GM19324 (cell line): ENCODE measurements at regions not wholly inside any gene's neighbourhood (a gene's known extent, or its start where the extent isn't known, plus 50 kb on each side); places are given as distances from the start of the nearest gene placed in this dataset.

Experiments
- ATAC-seq: cut with Tn5 transposase; IDR thresholded peaks from one replicate; pipeline ENCODE4 v1.9.1; 2021; ENCODE audit warnings: mild to moderate bottlenecking, moderate library complexity; ENCODE audit not compliant: unreplicated experiment, low FRiP score

GRCh38 chr4:152269448-152270191 lies 266.3 kb downstream of the FBXW7 start:
- no peak for ATAC-seq

- no peak for ATAC-seq
Measured at GRCh38 chr4:152267811-152268210, 268.1 kb downstream of the FBXW7 start.

DNA sequence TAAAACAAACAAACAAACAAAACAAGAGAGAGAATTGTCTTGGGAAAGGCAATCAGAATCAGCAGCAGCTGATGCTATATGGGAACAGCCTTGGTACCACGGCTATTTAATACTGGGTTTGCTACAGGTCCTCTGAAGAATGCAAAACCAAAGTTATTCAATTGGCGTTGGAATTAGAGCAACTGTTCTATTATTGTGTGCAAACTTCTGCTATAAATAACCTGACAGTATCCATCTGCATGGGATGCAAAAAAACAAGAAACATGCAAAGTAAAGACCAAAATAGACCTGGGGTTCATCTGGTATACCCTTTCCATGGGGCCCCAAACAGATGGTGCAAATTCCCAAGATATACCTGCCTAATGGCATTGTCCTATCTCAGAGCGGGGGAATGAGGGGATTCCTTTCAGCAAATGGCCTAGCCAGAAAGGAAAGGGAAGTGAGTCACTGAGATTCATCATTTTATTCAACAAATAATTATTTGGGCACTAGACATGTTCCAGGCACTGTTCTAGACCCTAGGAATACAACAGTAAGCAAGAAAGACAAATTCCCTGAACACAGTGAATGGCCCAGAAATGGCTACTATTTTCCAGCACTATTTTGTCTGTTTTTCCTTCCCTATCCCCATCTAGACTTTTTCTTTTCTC lies 268.9 kb downstream of the FBXW7 start:
- no peak for ATAC-seq

- ATAC-seq: no peak
Measured at GRCh38 chr4:152265149-152265621, 270.7 kb downstream of the FBXW7 start.

DNA sequence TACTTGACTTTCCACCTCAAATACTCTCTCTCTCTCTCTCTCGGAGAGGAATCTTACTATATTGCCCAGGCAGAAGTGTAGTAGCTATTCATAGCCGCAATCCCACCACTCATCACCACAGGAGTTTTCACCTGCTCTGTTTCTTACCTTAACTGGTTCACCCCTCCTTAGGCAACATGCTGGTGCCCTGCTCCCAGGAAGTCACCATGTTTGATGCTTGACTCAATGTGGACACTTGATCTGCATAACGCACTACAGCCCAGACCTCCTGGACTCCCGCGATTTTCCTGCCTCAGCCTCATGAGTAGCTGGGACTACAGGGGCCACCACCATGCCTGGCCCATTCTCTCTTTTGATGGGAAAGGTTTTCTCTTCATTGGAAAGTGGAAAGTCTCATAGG lies 271.8 kb downstream of the FBXW7 start:
- no peak for ATAC-seq

DNA sequence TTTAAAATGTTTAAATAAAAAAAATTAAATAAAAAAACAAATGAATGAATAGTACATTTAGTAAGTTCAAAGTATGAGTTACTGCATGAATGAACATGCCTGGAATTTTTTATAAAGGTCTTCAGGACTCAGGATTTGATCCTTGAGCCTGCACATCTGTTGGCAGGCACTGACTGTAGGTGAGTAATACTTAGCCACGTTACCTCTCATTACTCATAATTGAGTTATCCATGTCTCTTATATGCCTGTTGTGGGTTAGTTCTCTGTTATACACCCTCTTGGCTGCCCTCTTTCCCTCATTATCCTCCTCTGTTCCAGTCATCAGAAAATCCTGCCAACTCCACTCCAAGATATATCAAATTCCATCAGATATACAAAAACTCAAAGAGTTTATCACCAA lies 276.0 kb downstream of the FBXW7 start:
- no peak for ATAC-seq

DNA sequence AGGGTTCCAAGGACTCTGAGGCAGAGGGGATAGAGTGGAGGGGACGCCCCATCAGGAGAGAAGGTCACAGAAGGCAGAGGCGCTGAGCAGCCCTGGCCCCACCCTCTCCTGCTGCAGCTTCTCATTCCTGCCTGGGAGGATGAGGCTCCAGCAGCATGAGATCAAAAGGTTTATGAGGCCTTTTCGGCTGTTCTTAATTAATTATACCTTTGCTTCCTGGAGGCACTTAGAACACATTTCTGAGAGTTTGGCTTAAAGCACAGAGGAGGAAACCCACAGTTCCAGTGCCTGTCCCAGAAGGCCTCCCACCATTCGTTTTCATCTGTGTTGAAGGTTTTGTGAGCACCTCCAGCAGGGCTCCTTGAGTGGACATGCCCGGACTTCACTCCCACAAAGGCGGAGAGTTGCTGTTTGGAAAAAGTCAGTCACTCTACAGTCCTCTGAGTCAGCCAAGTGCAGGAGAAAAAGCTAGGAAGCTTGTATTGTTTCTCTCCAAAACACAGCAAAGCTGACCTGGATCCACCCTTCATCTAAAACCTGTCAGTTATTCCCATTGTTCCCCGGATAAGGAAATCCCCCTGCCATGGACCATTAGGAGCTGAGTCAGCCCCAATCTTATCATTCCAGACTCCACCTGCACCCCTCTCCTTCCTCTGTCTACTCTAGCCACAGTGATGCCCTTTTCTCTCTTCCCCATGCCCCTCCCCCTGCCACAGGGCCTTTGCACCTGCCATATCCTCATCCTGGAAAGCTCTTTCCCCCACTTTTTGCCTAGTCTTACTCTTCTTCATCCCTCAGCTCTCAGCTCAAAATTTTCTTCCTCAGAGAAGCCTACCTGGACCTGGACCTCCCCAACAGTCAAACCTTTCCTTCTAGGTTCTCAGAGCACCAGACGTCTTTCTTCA lies 276.8 kb downstream of the FBXW7 start:
- ATAC-seq: no peak

- no peak for ATAC-seq
Measured at GRCh38 chr4:152258391-152258790, 277.5 kb downstream of the FBXW7 start.

DNA sequence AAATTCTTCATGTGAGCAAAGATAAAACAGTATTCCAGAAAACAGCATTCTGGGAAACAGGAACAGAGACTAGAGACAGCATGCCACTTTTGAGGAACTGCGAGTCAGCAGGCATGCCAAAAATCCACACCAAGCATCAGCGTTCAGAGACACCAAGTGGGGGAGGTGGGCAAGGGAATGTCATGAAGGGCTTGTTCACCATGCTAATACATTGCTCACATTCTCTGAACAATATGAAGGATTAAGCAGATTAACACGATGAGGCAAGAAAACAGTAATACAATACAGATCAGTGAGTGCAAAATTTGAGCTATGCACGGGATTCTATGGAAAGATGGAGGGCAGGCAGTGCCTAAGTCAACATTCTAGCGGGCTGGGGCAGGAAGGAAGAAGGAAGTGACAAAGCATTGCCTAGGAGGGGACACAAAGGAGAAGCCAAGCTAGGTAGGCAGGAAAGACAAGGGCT lies 278.3 kb downstream of the FBXW7 start:
- ATAC-seq: no peak

GRCh38 chr4:152256996-152257395 lies 278.9 kb downstream of the FBXW7 start:
- ATAC-seq: no peak

DNA sequence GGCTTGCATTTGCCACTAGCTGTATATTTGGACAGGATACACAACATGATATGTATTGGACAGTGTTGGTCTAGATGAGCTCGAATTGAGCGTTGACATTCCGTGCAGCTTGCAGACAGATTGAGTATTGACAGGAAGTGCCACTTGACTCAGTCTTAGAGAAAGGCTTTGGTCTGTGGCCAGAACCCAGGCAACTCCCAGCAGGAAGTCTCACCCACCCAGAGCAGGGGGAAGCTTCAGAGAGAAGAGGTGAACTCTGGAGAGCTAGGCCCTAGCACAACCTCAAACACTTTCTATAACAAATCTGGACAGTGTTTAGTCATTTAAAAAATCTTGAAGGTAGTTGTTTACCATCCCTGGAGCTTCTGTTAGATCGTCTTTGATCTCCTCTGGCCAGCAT lies 280.5 kb downstream of the FBXW7 start:
- no peak for ATAC-seq

DNA sequence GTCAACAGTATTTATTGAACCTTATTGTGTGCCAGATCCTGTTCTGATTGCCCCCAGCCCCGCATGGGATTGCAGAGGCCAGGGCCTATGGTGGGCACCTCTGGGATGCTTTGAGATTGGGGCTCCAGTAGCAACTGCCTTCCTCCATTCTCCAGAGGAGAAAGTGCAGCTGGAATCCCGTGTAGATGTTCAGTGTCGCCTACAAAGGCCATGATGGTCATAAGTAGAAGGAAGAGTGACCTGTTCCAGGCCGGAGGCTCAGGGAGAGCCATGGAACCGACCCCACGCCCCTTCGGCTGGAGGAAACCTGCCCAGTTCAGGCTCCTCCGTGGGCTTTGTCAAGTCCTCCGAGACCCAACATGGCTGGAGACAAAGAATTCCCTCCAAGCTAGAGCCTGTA lies 287.5 kb downstream of the FBXW7 start:
- ATAC-seq: no peak

- ATAC-seq: no peak
Measured at GRCh38 chr4:152247271-152247975, 288.5 kb downstream of the FBXW7 start.

- ATAC-seq: no peak
Measured at GRCh38 chr4:152246659-152247058, 289.2 kb downstream of the FBXW7 start.

DNA sequence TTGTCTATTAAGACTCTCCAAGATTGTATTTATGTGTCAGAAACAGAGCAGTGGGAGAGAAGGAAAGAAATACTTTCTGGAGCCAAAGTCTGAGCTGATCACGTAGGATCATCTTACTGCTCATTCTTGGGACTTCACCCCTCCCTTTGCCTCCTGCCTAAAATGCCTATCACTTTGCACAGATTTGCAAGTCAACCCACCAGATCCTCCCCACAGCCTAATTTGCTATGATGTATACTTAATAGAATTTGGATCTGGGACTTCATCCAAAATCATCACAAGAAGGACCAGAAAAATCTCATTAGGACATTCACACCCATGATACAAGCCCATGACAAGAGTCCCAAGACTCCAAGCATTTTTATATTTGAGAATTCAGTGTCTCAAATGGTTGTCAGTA lies 290.2 kb downstream of the FBXW7 start:
- ATAC-seq: no peak

DNA sequence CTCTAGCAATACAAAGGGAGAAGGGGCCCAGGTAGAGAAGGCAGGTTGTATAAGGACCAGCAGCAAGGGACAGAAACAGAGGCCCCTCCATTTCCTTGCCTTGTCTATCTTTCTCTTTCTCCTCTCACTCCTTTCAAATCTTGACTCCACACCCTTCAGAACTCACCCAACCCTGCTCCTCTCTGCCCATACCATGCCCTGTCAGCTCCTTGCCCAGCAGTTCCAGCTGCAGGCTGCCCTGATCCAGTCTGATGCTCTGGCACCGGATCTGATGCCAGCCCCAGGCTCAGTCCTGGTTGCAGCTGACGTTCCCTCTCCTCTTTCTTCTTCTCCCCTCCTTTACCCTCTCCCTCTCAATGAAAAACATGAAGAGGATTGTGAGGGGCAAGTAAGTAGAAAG lies 291.2 kb downstream of the FBXW7 start:
- no peak for ATAC-seq

- no peak for ATAC-seq
Measured at GRCh38 chr4:152243896-152244595, 291.8 kb downstream of the FBXW7 start.

DNA sequence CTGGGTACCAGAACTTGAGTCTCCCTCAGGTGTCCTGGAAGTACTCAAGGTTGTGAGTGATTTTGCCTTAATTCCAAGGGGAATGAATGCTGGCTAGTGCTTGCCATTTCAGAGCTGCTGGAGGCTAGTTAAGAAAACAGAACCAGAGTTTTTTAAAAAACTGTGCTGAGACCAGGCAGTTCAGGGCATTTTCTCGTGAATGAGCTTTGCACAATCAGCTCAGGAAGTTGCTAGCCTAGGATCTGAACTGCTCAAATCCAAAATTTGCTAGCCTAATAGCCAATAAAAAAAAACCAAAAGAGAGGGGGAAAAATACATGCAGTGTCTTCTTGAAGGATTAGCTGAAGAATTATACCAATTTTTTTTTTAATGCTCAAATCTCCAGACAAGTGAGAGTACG lies 292.7 kb downstream of the FBXW7 start:
- no peak for ATAC-seq

DNA sequence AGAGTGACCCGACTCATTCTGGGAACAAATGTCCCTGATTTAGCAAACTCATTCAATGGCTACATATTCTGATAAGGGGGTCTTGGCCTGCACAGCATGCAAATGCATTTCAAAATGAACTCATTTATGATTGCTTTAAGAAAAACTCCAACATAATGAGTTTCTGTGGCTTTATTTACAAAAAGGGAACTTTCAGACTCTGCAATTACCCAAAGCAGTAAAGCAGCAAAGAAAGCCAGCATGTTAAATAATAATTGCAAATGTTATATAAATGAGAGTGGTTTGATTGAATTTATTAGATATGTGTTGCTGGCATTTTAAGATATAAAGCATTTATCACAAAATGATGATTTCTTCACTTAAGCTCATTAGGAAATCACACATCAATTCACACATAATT lies 295.7 kb downstream of the FBXW7 start:
- no peak for ATAC-seq

DNA sequence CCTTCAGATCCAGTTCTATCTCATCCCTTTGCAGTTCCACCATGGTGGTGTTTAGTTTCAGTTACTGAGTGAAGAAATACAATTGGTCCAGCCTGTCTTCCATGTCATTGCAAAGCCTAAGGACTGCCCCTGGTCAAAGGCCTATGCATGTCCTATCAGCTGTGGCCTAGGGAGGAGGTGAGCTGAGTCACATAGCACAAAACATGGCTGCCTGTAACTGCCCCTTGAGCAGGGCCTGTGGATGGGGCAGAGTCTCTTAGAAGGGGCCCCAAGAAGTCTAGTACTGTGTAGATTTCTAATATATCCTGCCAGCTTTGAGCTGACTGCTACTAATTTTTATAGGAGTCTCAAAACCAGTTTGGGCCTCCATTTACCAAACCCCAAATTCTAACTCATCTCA lies 296.7 kb downstream of the FBXW7 start:
- no peak for ATAC-seq
